Naive thymus-derived CD4-positive, alpha-beta T cell (primary cell): ENCODE measurements at regions not wholly inside any gene's neighbourhood (a gene's known extent, or its start where the extent isn't known, plus 50 kb on each side); places are given as distances from the start of the nearest gene placed in this dataset.

Source experiments
- ATAC-seq: fragments of 150-1000 bp; cut with Tn5 transposase; 2 replicates; pipeline ENCODE4 v1.10.0; 2021; ENCODE audit warnings: mild to moderate bottlenecking, moderate library complexity
- CTCF ChIA-PET: fragments of 350-600 bp; sonication (Branson Sonifier 250); formaldehyde crosslinking; loops from one replicate; lab custom pipeline; 2021; ENCODE audit warnings: antibody characterized with exemption; lab: Charles Lee
- POLR2A ChIA-PET: fragments of 350-600 bp; sonication (Branson Sonifier 250); formaldehyde crosslinking; loops from one replicate; lab custom pipeline; 2021; ENCODE audit warnings: antibody characterized with exemption, inconsistent platforms; lab: Charles Lee
- DNase-seq, 9 donors: peaks; one replicate each; pipeline versions ENCODE4 v3.0.0 to v3.0.0-alpha.2; 2020 to 2022; ENCODE audit warnings: mixed read lengths in 1 of 9
- H3K27ac ChIP-seq: one replicate; pipeline ENCODE4 v1.7.0; 2013; ENCODE audit warnings: mild to moderate bottlenecking, low read depth, low read length, moderate library complexity
- H3K27me3 ChIP-seq, 2 donors: one replicate each; pipeline ENCODE4 v1.7.0; 2013; ENCODE audit warnings: low read length in 2 of 2, mild to moderate bottlenecking in 2 of 2, moderate library complexity in 2 of 2; ENCODE audit not compliant: control insufficient read depth in 2 of 2, insufficient read depth in 2 of 2
- H3K36me3 ChIP-seq, 3 experiments: 1 replicate in 2 of 3; 2 replicates in 1 of 3; pipeline ENCODE4 v1.7.0; 2013; ENCODE audit warnings: low read length in 3 of 3, mild to moderate bottlenecking in 3 of 3, moderate library complexity in 1 of 3; ENCODE audit not compliant: insufficient read depth in 3 of 3, control insufficient read depth in 2 of 3
- H3K4me1 ChIP-seq, 2 donors: one replicate each; pipeline ENCODE4 v1.7.0; 2013; ENCODE audit warnings: low read length in 2 of 2, mild to moderate bottlenecking in 2 of 2, moderate library complexity in 1 of 2; ENCODE audit not compliant: control insufficient read depth in 2 of 2, insufficient read depth in 2 of 2
- H3K4me3 ChIP-seq: 2 replicates; pipeline ENCODE4 v1.7.0; 2013; ENCODE audit warnings: mild to moderate bottlenecking, low read length
- H3K9me3 ChIP-seq, 3 experiments: 1 replicate in 2 of 3; 2 replicates in 1 of 3; pipeline ENCODE4 v1.7.0; 2013; ENCODE audit warnings: low read length in 3 of 3; ENCODE audit not compliant: control insufficient read depth in 2 of 3
- H3K27ac Mint-ChIP-seq, 9 donors: one replicate each; pipeline ENCODE4 v1.8.0; 2020 to 2022; ENCODE audit warnings: mixed read lengths in 9 of 9, mild to moderate bottlenecking in 8 of 9, moderate library complexity in 5 of 9, inconsistent platforms in 2 of 9
- H3K27me3 Mint-ChIP-seq, 5 donors: one replicate each; pipeline ENCODE4 v1.8.0; 2021 to 2022; ENCODE audit warnings: mixed read lengths in 5 of 5, mild to moderate bottlenecking in 1 of 5
- H3K36me3 Mint-ChIP-seq, 5 donors: one replicate each; pipeline ENCODE4 v1.8.0; 2020 to 2022; ENCODE audit warnings: mixed read lengths in 5 of 5, mild to moderate bottlenecking in 3 of 5, inconsistent platforms in 1 of 5
- H3K4me1 Mint-ChIP-seq, 7 donors: one replicate each; pipeline ENCODE4 v1.8.0; 2020 to 2022; ENCODE audit warnings: mixed read lengths in 7 of 7, mild to moderate bottlenecking in 3 of 7, inconsistent platforms in 1 of 7
- H3K4me3 Mint-ChIP-seq, 10 donors: one replicate each; pipeline ENCODE4 v1.8.0; 2020 to 2022; ENCODE audit warnings: mild to moderate bottlenecking in 10 of 10, mixed read lengths in 10 of 10, moderate library complexity in 6 of 10, inconsistent platforms in 2 of 10
- H3K9me3 Mint-ChIP-seq, 11 donors: one replicate each; pipeline ENCODE4 v1.8.0; 2020 to 2022; ENCODE audit warnings: mixed read lengths in 11 of 11, mild to moderate bottlenecking in 4 of 11, inconsistent platforms in 1 of 11, moderate library complexity in 1 of 11
- intact Hi-C, 2 donors: fragments of 100-400 bp; cut with micrococcal nuclease; formaldehyde crosslinking; loops; one replicate each; pipeline ENCODE4 v1.15.1; 2023

DNA sequence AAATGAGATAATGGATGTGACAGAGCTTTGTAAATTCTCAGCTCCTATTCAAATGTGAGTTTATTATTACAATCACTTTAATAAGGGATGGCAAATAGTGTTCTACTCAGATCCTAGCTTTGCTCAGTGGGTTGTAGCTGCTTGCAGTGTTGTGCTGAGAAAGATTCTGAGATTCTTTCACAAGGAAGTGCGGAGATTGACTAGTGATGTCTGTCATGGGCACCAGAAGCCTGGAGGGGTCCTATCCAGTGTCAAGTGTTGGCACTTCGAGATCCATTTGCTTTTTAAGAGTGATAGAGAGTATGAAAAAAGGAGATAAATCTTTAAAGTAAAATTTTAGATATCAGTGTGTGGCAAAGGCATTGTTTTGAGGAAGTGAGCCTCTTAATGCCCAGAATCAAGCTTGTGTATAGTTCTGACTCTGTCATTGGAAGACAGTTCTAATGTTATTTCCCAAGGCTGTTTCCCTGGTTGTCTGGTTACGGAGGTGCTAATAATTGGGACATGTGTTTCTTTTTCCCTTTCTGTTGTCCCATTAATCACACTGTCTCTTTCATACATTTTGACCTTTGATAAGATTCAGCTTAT is 181.7 kb upstream of the SPRED2 start:
- POLR2A ChIA-PET, result no interaction called here
- Mint-ChIP-seq H3K27ac (no peak overlapping the region), H3K4me3 (no peak overlapping the region), H3K9me3 (no peaks in the 10 kb centered on the region), H3K4me1 (no peaks in the 10 kb centered on the region), H3K27me3 (peaks cover 0 to 4% (median 0%) of the 10 kb centered on the region in 5 donors), H3K36me3 (no peaks in the 10 kb centered on the region)
- intact Hi-C loops, result no loop called here
- Histone ChIP-seq H3K36me3 (no peaks in the 10 kb centered on the region), H3K4me3 (no peak overlapping the region), H3K27me3 (no peaks in the 10 kb centered on the region), H3K4me1 (no peaks in the 10 kb centered on the region), H3K9me3 (no peaks in the 10 kb centered on the region), H3K27ac (no peak overlapping the region)
- CTCF ChIA-PET, result no interaction called here
- DNase-seq (no peak), ATAC-seq (no peak)

DNA sequence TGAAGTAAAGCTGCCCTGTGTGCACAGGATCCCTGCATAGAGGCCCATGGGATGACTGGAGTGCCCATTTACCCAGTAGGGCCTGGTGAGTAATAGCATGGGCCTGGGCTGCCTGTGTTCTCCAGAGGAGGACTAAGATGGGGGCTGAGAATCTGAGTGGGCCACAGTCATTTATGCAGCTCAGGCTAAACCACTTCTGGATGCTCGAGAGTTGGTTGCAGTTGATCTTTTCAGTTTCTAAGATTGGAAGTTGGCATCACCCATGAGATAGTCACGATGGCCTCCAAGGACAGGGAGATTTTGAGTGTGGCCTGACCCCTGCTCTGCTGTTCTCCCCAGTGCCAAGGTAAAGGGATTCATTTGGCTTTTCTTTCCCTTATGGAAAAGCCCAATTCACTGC is 179.1 kb upstream of the SPRED2 start:
- no peaks in the 10 kb centered on the region for H3K9me3 ChIP-seq
- no peaks in the 10 kb centered on the region for H3K36me3 Mint-ChIP-seq
- ChIA-PET CTCF (interaction anchor here (0.6 kb wide), 1 partner anchor 564 kb away, joined by 3 read pairs; no protein-coding TSS in a partner anchor), POLR2A (no interaction called here)
- no peaks in the 10 kb centered on the region for H3K9me3 Mint-ChIP-seq
- H3K4me1 Mint-ChIP-seq, result peaks cover 0 to under 1% (median 0%) of the 10 kb centered on the region in 7 donors
- H3K4me3 ChIP-seq, result no peak overlapping the region
- peaks cover 0 to 4% (median 0%) of the 10 kb centered on the region in 5 donors for H3K27me3 Mint-ChIP-seq
- no peaks in the 10 kb centered on the region for H3K36me3 ChIP-seq
- no peaks in the 10 kb centered on the region for H3K27me3 ChIP-seq
- no peak overlapping the region for H3K4me3 Mint-ChIP-seq
- DNase-seq, result no peak
- intact Hi-C loops, result no loop called here
- no peak overlapping the region for H3K27ac Mint-ChIP-seq
- H3K27ac ChIP-seq, result no peak overlapping the region
- no peak for ATAC-seq
- no peaks in the 10 kb centered on the region for H3K4me1 ChIP-seq

DNA sequence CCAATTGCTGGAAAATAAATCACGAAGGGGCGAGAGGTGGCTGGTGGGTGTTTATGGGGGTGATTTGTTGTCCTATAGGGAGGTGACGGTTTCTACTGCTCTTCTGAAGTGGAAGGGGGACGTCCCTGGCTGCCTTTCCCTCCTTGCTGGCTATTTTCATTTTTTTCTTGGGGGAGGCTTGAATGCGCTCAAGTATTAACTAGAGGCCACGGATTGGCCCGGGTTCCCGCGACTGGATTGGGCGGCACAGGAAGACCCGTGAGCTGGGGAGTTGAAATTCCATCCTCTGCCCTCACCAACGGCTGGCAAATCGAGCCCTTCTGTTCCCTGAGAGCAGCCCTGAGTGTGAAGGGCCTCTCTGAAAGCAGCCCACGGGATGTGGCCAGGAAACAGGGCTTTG is 176.5 kb upstream of the SPRED2 start:
- Histone ChIP-seq H3K27ac (no peak overlapping the region), H3K27me3 (no peaks in the 10 kb centered on the region), H3K4me3 (no peak overlapping the region), H3K9me3 (no peaks in the 10 kb centered on the region), H3K36me3 (no peaks in the 10 kb centered on the region), H3K4me1 (no peaks in the 10 kb centered on the region)
- H3K27me3 Mint-ChIP-seq, result peaks cover 0 to 4% (median 0%) of the 10 kb centered on the region in 5 donors
- POLR2A ChIA-PET, result no interaction called here
- no peak overlapping the region for H3K4me3 Mint-ChIP-seq
- no peak for ATAC-seq
- H3K9me3 Mint-ChIP-seq, result no peaks in the 10 kb centered on the region
- intact Hi-C loops, result no loop called here
- peak overlapping the region in 1 of 9 donors; percentile 27 for H3K27ac Mint-ChIP-seq
- CTCF ChIA-PET, result no interaction called here
- H3K4me1 Mint-ChIP-seq, result peaks cover 0 to 10% (median 9%) of the 10 kb centered on the region in 7 donors
- no peaks in the 10 kb centered on the region for H3K36me3 Mint-ChIP-seq
- no peak for DNase-seq

DNA sequence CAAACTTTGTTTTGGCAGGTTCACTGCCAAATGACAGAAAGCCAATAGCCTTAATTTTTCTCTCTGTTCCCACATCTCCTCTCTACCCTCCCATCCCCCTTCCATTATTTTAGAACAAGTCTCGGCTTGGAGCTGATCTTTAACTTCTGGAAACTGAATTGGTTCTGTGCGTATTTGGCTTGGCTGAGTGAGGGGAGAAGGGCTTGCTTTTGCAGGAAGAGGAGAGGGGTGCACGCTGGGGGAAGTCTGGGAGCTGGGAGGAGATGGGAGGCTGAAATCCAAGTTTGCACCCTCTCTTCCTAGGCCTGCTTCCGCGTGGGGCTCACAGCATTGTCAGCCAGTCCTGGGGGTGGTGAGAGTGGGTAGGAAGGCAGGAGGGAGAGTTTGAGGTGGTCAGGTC is 176.1 kb upstream of the SPRED2 start:
- Mint-ChIP-seq H3K4me1 (peaks cover 0 to 10% (median 9%) of the 10 kb centered on the region in 7 donors), H3K27me3 (peaks cover 0 to 4% (median 0%) of the 10 kb centered on the region in 5 donors), H3K9me3 (no peaks in the 10 kb centered on the region), H3K4me3 (no peak overlapping the region), H3K27ac (no peak overlapping the region), H3K36me3 (no peaks in the 10 kb centered on the region)
- intact Hi-C loops, result no loop called here
- ATAC-seq, result no peak
- no peak for DNase-seq
- POLR2A ChIA-PET, result no interaction called here
- no peaks in the 10 kb centered on the region for H3K9me3 ChIP-seq
- CTCF ChIA-PET, result no interaction called here
- H3K4me1 ChIP-seq, result no peaks in the 10 kb centered on the region
- no peaks in the 10 kb centered on the region for H3K36me3 ChIP-seq
- no peaks in the 10 kb centered on the region for H3K27me3 ChIP-seq
- no peak overlapping the region for H3K4me3 ChIP-seq
- H3K27ac ChIP-seq, result no peak overlapping the region

DNA sequence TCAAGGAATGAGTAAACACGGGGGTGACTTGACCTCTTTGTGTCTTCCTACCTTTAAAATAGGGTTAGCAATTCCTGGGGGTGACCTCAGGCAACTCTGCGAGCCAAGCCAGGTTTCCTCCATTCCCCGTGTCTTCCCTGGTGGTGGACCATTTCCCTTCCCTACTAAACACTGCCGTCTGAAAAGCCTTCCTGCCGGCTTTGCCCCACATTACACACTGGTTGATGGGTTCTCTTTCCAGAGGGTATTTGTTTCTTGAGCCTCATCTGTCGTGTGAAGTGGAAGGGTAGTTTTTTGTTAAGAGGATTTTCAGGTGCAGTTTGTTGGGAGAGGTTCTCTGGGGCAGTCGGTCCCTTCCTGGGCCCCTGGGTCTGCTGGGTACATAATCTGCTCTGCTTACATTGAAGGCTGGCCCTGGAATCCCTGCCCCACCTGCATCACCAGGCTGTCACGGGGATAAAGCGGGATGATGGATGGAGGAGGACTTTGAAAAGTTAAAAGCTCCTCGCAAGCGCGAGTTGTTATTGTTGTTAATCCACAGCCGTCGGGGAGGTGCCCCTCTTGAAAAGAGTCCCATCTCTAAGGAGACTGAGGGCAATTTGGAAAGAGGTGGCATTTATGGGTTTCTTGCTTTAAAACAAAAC is 175.4 kb upstream of the SPRED2 start:
- H3K4me3 Mint-ChIP-seq, result no peak overlapping the region
- CTCF ChIA-PET, result no interaction called here
- DNase-seq (no peak), ATAC-seq (no peak)
- H3K27ac Mint-ChIP-seq, result no peak overlapping the region
- H3K27ac ChIP-seq, result no peak overlapping the region
- H3K27me3 ChIP-seq, result no peaks in the 10 kb centered on the region
- no peaks in the 10 kb centered on the region for H3K9me3 Mint-ChIP-seq
- intact Hi-C loops, result no loop called here
- H3K27me3 Mint-ChIP-seq, result peaks cover 0 to 4% (median 0%) of the 10 kb centered on the region in 5 donors
- POLR2A ChIA-PET, result no interaction called here
- no peak overlapping the region for H3K4me3 ChIP-seq
- no peaks in the 10 kb centered on the region for H3K36me3 Mint-ChIP-seq
- no peaks in the 10 kb centered on the region for H3K4me1 ChIP-seq
- no peaks in the 10 kb centered on the region for H3K36me3 ChIP-seq
- peaks cover 0 to 10% (median 9%) of the 10 kb centered on the region in 7 donors for H3K4me1 Mint-ChIP-seq
- no peaks in the 10 kb centered on the region for H3K9me3 ChIP-seq

DNA sequence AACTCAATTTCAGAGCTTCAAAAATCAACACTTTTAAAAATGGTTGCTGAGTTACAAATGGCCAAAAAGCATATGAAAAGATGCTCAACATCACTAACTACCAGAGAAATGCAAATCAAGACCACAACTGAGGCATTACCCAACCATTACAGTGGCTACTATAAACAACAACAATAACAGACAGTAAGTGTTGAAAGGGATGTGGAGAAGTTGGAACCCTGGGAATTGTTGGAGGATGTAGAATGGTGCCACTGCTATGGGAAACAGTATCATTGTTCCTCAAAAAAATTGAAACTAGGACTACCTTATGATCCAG is 173.3 kb upstream of the SPRED2 start:
- Histone ChIP-seq H3K36me3 (no peaks in the 10 kb centered on the region), H3K4me3 (no peak overlapping the region), H3K27me3 (no peaks in the 10 kb centered on the region), H3K4me1 (no peaks in the 10 kb centered on the region), H3K27ac (no peak overlapping the region), H3K9me3 (no peaks in the 10 kb centered on the region)
- no peak overlapping the region for H3K27ac Mint-ChIP-seq
- intact Hi-C loops, result no loop called here
- H3K27me3 Mint-ChIP-seq, result peaks cover 0 to 4% (median 0%) of the 10 kb centered on the region in 5 donors
- ChIA-PET CTCF (no interaction called here), POLR2A (no interaction called here)
- H3K4me1 Mint-ChIP-seq, result peaks cover 0 to 10% (median 9%) of the 10 kb centered on the region in 7 donors
- H3K9me3 Mint-ChIP-seq, result no peaks in the 10 kb centered on the region
- no peaks in the 10 kb centered on the region for H3K36me3 Mint-ChIP-seq
- no peak for ATAC-seq
- no peak overlapping the region for H3K4me3 Mint-ChIP-seq
- no peak for DNase-seq
